ENCODE measurements at regions not wholly inside any gene's neighbourhood (a gene's known extent, or its start where the extent isn't known, plus 50 kb on each side); places are given as distances from the start of the nearest gene placed in this dataset.

DNA sequence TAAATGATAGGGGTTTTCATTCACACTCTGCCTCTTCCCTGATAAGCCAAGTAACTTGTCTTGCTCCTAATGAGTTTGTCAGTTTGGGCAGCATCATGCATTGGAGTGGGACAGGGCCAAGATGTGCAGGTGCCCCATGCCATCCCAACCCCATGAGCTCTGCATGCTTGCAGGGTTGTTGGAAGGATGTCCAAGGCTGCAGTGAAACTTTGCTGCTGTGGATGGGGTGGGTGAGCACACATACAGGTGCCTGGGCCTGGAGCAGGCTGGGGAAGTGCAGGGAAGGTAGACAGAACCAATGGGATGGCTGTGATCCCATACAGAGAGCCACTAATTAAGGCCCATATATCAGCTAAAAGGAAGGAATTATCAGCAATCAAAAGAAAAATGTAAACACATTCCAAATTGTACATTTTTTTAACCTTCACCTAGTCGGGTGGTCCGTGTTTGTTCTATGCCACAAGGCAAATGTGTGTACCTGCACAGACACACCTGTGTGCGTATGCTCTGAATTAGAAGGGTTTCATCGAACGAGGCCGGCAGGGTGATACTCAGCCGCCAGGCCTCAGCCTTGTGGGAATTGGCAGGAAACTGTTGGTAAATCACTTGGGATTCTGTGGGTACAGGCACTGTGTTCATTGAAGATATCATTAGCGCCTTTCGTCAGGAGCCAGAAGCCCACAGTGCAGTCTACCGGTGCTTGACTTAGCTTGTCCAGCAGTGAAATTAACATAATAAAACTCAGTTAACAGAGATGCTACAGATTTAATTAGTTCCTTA is 342.9 kb downstream of the MYCN start (continued):
- TF ChIP-seq, protein P1, sequence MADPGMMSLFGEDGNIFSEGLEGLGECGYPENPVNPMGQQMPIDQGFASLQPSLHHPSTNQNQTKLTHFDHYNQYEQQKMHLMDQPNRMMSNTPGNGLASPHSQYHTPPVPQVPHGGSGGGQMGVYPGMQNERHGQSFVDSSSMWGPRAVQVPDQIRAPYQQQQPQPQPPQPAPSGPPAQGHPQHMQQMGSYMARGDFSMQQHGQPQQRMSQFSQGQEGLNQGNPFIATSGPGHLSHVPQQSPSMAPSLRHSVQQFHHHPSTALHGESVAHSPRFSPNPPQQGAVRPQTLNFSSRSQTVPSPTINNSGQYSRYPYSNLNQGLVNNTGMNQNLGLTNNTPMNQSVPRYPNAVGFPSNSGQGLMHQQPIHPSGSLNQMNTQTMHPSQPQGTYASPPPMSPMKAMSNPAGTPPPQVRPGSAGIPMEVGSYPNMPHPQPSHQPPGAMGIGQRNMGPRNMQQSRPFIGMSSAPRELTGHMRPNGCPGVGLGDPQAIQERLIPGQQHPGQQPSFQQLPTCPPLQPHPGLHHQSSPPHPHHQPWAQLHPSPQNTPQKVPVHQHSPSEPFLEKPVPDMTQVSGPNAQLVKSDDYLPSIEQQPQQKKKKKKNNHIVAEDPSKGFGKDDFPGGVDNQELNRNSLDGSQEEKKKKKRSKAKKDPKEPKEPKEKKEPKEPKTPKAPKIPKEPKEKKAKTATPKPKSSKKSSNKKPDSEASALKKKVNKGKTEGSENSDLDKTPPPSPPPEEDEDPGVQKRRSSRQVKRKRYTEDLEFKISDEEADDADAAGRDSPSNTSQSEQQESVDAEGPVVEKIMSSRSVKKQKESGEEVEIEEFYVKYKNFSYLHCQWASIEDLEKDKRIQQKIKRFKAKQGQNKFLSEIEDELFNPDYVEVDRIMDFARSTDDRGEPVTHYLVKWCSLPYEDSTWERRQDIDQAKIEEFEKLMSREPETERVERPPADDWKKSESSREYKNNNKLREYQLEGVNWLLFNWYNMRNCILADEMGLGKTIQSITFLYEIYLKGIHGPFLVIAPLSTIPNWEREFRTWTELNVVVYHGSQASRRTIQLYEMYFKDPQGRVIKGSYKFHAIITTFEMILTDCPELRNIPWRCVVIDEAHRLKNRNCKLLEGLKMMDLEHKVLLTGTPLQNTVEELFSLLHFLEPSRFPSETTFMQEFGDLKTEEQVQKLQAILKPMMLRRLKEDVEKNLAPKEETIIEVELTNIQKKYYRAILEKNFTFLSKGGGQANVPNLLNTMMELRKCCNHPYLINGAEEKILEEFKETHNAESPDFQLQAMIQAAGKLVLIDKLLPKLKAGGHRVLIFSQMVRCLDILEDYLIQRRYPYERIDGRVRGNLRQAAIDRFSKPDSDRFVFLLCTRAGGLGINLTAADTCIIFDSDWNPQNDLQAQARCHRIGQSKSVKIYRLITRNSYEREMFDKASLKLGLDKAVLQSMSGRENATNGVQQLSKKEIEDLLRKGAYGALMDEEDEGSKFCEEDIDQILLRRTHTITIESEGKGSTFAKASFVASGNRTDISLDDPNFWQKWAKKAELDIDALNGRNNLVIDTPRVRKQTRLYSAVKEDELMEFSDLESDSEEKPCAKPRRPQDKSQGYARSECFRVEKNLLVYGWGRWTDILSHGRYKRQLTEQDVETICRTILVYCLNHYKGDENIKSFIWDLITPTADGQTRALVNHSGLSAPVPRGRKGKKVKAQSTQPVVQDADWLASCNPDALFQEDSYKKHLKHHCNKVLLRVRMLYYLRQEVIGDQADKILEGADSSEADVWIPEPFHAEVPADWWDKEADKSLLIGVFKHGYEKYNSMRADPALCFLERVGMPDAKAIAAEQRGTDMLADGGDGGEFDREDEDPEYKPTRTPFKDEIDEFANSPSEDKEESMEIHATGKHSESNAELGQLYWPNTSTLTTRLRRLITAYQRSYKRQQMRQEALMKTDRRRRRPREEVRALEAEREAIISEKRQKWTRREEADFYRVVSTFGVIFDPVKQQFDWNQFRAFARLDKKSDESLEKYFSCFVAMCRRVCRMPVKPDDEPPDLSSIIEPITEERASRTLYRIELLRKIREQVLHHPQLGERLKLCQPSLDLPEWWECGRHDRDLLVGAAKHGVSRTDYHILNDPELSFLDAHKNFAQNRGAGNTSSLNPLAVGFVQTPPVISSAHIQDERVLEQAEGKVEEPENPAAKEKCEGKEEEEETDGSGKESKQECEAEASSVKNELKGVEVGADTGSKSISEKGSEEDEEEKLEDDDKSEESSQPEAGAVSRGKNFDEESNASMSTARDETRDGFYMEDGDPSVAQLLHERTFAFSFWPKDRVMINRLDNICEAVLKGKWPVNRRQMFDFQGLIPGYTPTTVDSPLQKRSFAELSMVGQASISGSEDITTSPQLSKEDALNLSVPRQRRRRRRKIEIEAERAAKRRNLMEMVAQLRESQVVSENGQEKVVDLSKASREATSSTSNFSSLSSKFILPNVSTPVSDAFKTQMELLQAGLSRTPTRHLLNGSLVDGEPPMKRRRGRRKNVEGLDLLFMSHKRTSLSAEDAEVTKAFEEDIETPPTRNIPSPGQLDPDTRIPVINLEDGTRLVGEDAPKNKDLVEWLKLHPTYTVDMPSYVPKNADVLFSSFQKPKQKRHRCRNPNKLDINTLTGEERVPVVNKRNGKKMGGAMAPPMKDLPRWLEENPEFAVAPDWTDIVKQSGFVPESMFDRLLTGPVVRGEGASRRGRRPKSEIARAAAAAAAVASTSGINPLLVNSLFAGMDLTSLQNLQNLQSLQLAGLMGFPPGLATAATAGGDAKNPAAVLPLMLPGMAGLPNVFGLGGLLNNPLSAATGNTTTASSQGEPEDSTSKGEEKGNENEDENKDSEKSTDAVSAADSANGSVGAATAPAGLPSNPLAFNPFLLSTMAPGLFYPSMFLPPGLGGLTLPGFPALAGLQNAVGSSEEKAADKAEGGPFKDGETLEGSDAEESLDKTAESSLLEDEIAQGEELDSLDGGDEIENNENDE (IDR thresholded peaks at IDR 0.05; ENCODE audit: insufficient replicate concordance, low read length): no peak
- no peak for TF ChIP-seq CBX8 (IDR thresholded peaks at IDR 0.05; ENCODE audit: borderline replicate concordance, low read depth, low read length)
- TF ChIP-seq SUZ12 (IDR thresholded peaks at IDR 0.05; ENCODE audit: low read length): no peak
- TF ChIP-seq, protein P2, sequence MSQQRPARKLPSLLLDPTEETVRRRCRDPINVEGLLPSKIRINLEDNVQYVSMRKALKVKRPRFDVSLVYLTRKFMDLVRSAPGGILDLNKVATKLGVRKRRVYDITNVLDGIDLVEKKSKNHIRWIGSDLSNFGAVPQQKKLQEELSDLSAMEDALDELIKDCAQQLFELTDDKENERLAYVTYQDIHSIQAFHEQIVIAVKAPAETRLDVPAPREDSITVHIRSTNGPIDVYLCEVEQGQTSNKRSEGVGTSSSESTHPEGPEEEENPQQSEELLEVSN (IDR thresholded peaks at IDR 0.05): no peak
- TF ChIP-seq CHD2 (IDR thresholded peaks at IDR 0.05; ENCODE audit: low read length): no peak
- no peak for TF ChIP-seq JUND (IDR thresholded peaks at IDR 0.05; ENCODE audit: low read length)
- no peak for TF ChIP-seq BCL11A (IDR thresholded peaks at IDR 0.05; ENCODE audit: low read depth in 2 of 2, low read length in 2 of 2)
- no peak for TF ChIP-seq CHD1 (IDR thresholded peaks at IDR 0.05; ENCODE audit: low read depth, low read length)

All from H1 (cell line).